A549 (cell line): ENCODE measurements at regions not wholly inside any gene's neighbourhood (a gene's known extent, or its start where the extent isn't known, plus 50 kb on each side); places are given as distances from the start of the nearest gene placed in this dataset.

ENCODE experiments used
- ATOH8 ChIP-seq: fragments of 250-450 bp; sonication (Bioruptor Pico); IDR thresholded peaks from 2 replicates; pipeline ENCODE4 v1.5.0; 2020; ENCODE audit warnings: low read depth, mild to moderate bottlenecking, moderate library complexity
- CHD2 ChIP-seq: fragments of 150-350 bp; IDR thresholded peaks from 2 replicates; pipeline ENCODE4 v1.6.1; 2014; ENCODE audit warnings: low read length; ENCODE audit not compliant: partially characterized antibody
- ESRRA ChIP-seq: fragments of 150-350 bp; IDR thresholded peaks from 2 replicates; pipeline ENCODE4 v1.6.1; 2014; ENCODE audit warnings: mild to moderate bottlenecking, low read length, borderline replicate concordance
- MAFK ChIP-seq: fragments of 450-650 bp; IDR thresholded peaks from 2 replicates; pipeline ENCODE4 v1.6.1; 2014; ENCODE audit not compliant: partially characterized antibody
- POLR2AphosphoS2 ChIP-seq: conservative IDR thresholded peaks from 2 replicates; pipeline ENCODE4 v1.6.1; 2012; ENCODE audit warnings: low read length, improper control_type of control experiment, inconsistent platforms
- RARB ChIP-seq: fragments of 250-450 bp; sonication (Bioruptor Pico); IDR thresholded peaks from 2 replicates; pipeline ENCODE4 v1.8.0; 2021; ENCODE audit warnings: mild to moderate bottlenecking, moderate library complexity

- TF ChIP-seq ESRRA (no peak), POLR2AphosphoS2 (no peak), MAFK (no peak), CHD2 (no peak), ATOH8 (CRISPR knock-in tag) (no peak), RARB (CRISPR knock-in tag) (no peak)
These were observed 77.2 kb upstream of the SLC10A2 start for GRCh38 chr13:103143432-103143831.
